ENCODE measurements at regions not wholly inside any gene's neighbourhood (a gene's known extent, or its start where the extent isn't known, plus 50 kb on each side); places are given as distances from the start of the nearest gene placed in this dataset.
"Not testable (repeated sequence)": the region's sequence is repeated elsewhere in the genome, so short reads cannot be mapped to it uniquely, and the experiment has no call there.

- TF ChIP-seq CTCF (IDR thresholded peaks at IDR 0.05; ENCODE audit: low read depth, low read length); POLR2A (IDR thresholded peaks at IDR 0.05; ENCODE audit: extremely low read depth, insufficient read length): not testable (repeated sequence)
These were observed 606.2 kb upstream of the CITED2 start for GRCh38 chr6:139980631-139981030.
